ENCODE measurements at regions not wholly inside any gene's neighbourhood (a gene's known extent, or its start where the extent isn't known, plus 50 kb on each side); places are given as distances from the start of the nearest gene placed in this dataset.

DNA sequence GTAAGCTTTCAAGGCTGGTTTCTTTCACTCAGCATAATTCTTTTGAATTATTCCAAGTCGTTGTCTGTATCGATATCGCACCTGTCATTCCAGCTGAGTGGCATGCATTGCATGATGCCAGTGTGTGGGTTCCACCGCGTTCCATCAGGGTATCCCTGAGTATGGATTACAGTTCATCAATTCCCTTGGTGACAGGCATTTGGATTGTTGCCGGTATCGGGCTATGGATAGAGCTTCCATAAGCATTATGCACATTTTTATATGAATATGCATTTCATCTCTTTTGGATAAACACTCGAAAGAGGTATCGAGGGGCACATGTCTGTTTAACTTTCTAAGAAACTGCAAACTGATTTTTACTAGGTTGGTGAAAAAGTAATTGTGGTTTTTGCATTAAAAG, 698.8 kb downstream of the BRD1 start:
- FAIRE-seq (no peak), DNase-seq (ENCODE audit: insufficient read length, low spot score) (no peak)
- TF ChIP-seq TAF1 (IDR thresholded peaks at IDR 0.05; ENCODE audit: low read depth, low read length) (no peak), POU2F2 (IDR thresholded peaks at IDR 0.05; ENCODE audit: low read depth, low read length) (no peak), POLR2A (IDR thresholded peaks at IDR 0.05; ENCODE audit: low read depth, low read length) (no peak)

GRCh38 chr22:49124608-49125007, 703.1 kb downstream of the BRD1 start:
- no peak for FAIRE-seq
- no peak for TF ChIP-seq PAX5 (IDR thresholded peaks at IDR 0.05; ENCODE audit: insufficient read depth, low read length, severe bottlenecking)
- TF ChIP-seq SPI1 (IDR thresholded peaks at IDR 0.05; ENCODE audit: low read depth, low read length), result no peak
- no peak for TF ChIP-seq TAF1 (IDR thresholded peaks at IDR 0.05; ENCODE audit: low read depth, low read length)
- TF ChIP-seq POU2F2 (IDR thresholded peaks at IDR 0.05; ENCODE audit: low read depth, low read length), result no peak
- no peak for TF ChIP-seq POLR2AphosphoS5 (IDR thresholded peaks at IDR 0.05; ENCODE audit: low read depth, low read length)
- no peak for TF ChIP-seq POLR2A (IDR thresholded peaks at IDR 0.05; ENCODE audit: low read depth, low read length)
- DNase-seq (ENCODE audit: insufficient read length, low spot score), result no peak

DNA sequence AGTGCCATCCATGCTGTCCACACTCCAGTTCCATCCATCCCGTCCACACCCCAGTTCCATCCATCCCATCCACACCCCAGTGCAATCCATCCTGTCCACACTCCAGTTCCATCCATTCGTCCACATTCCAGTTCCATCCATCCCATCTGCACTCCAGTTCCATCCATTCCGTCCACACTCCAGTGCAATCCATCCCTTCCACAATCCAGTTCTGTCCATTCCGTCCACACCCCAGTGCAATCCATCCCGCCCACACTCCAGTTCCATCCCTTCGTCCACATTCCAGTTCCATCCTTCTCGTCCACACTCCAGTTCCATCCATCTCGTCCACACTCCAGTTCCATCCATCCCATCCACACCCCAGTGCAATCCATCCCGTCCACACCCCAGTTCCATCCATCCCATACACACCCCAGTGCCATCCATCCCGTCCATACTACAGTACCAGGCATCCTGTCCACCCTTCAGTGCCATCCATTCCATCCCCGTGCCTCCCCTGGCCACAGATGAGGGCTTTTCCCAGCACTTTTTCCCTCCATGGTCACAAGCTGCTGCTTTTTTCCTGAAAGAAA, 704.0 kb downstream of the BRD1 start:
- FAIRE-seq (no peak), DNase-seq (ENCODE audit: insufficient read length, low spot score) (no peak)
- no peak for TF ChIP-seq POLR2AphosphoS5 (IDR thresholded peaks at IDR 0.05; ENCODE audit: low read depth, low read length)
- no peak for TF ChIP-seq PAX5 (IDR thresholded peaks at IDR 0.05; ENCODE audit: insufficient read depth, low read length, severe bottlenecking)
- TF ChIP-seq POLR2A (IDR thresholded peaks at IDR 0.05; ENCODE audit: low read depth, low read length), result no peak
- no peak for TF ChIP-seq TAF1 (IDR thresholded peaks at IDR 0.05; ENCODE audit: low read depth, low read length)
- no peak for TF ChIP-seq SPI1 (IDR thresholded peaks at IDR 0.05; ENCODE audit: low read depth, low read length)
- TF ChIP-seq POU2F2 (IDR thresholded peaks at IDR 0.05; ENCODE audit: low read depth, low read length), result no peak

GRCh38 chr22:49119551-49119952, 708.1 kb downstream of the BRD1 start:
- DNase-seq (ENCODE audit: insufficient read length, low spot score), result no peak
- TF ChIP-seq POU2F2 (IDR thresholded peaks at IDR 0.05; ENCODE audit: low read depth, low read length), result no peak
- TF ChIP-seq PAX5 (IDR thresholded peaks at IDR 0.05; ENCODE audit: insufficient read depth, low read length, severe bottlenecking), result no peak
- no peak for TF ChIP-seq TAF1 (IDR thresholded peaks at IDR 0.05; ENCODE audit: low read depth, low read length)
- TF ChIP-seq SPI1 (IDR thresholded peaks at IDR 0.05; ENCODE audit: low read depth, low read length), result no peak
- TF ChIP-seq POLR2AphosphoS5 (IDR thresholded peaks at IDR 0.05; ENCODE audit: low read depth, low read length), result no peak
- no peak for TF ChIP-seq POLR2A (IDR thresholded peaks at IDR 0.05; ENCODE audit: low read depth, low read length)
- no peak for FAIRE-seq

GRCh38 chr22:49118065-49118464, 709.6 kb downstream of the BRD1 start:
- TF ChIP-seq POLR2A (IDR thresholded peaks at IDR 0.05; ENCODE audit: low read depth, low read length), result no peak
- TF ChIP-seq POLR2AphosphoS5 (IDR thresholded peaks at IDR 0.05; ENCODE audit: low read depth, low read length), result no peak
- TF ChIP-seq SPI1 (IDR thresholded peaks at IDR 0.05; ENCODE audit: low read depth, low read length), result no peak
- TF ChIP-seq TAF1 (IDR thresholded peaks at IDR 0.05; ENCODE audit: low read depth, low read length), result no peak
- TF ChIP-seq POU2F2 (IDR thresholded peaks at IDR 0.05; ENCODE audit: low read depth, low read length), result no peak
- FAIRE-seq (no peak), DNase-seq (ENCODE audit: insufficient read length, low spot score) (no peak)

GRCh38 chr22:49117486-49117885, 710.2 kb downstream of the BRD1 start:
- DNase-seq (ENCODE audit: insufficient read length, low spot score) (no peak), FAIRE-seq (no peak)
- TF ChIP-seq POLR2AphosphoS5 (IDR thresholded peaks at IDR 0.05; ENCODE audit: low read depth, low read length) (no peak), POU2F2 (IDR thresholded peaks at IDR 0.05; ENCODE audit: low read depth, low read length) (no peak), POLR2A (IDR thresholded peaks at IDR 0.05; ENCODE audit: low read depth, low read length) (no peak), TAF1 (IDR thresholded peaks at IDR 0.05; ENCODE audit: low read depth, low read length) (no peak), PAX5 (IDR thresholded peaks at IDR 0.05; ENCODE audit: insufficient read depth, low read length, severe bottlenecking) (no peak), SPI1 (IDR thresholded peaks at IDR 0.05; ENCODE audit: low read depth, low read length) (no peak)

- TF ChIP-seq POLR2AphosphoS5 (IDR thresholded peaks at IDR 0.05; ENCODE audit: low read depth, low read length), result no peak
- no peak for TF ChIP-seq SPI1 (IDR thresholded peaks at IDR 0.05; ENCODE audit: low read depth, low read length)
- TF ChIP-seq PAX5 (IDR thresholded peaks at IDR 0.05; ENCODE audit: insufficient read depth, low read length, severe bottlenecking), result no peak
- TF ChIP-seq TAF1 (IDR thresholded peaks at IDR 0.05; ENCODE audit: low read depth, low read length), result no peak
- no peak for DNase-seq (ENCODE audit: insufficient read length, low spot score)
- FAIRE-seq, result no peak
These were observed 711.1 kb downstream of the BRD1 start for GRCh38 chr22:49116486-49117120.

GRCh38 chr22:49116021-49116420, 711.7 kb downstream of the BRD1 start:
- TF ChIP-seq TAF1 (IDR thresholded peaks at IDR 0.05; ENCODE audit: low read depth, low read length) (no peak), PAX5 (IDR thresholded peaks at IDR 0.05; ENCODE audit: insufficient read depth, low read length, severe bottlenecking) (no peak), POU2F2 (IDR thresholded peaks at IDR 0.05; ENCODE audit: low read depth, low read length) (no peak), POLR2A (IDR thresholded peaks at IDR 0.05; ENCODE audit: low read depth, low read length) (no peak), SPI1 (IDR thresholded peaks at IDR 0.05; ENCODE audit: low read depth, low read length) (no peak), POLR2AphosphoS5 (IDR thresholded peaks at IDR 0.05; ENCODE audit: low read depth, low read length) (no peak)
- no peak for FAIRE-seq
- no peak for DNase-seq (ENCODE audit: insufficient read length, low spot score)

DNA sequence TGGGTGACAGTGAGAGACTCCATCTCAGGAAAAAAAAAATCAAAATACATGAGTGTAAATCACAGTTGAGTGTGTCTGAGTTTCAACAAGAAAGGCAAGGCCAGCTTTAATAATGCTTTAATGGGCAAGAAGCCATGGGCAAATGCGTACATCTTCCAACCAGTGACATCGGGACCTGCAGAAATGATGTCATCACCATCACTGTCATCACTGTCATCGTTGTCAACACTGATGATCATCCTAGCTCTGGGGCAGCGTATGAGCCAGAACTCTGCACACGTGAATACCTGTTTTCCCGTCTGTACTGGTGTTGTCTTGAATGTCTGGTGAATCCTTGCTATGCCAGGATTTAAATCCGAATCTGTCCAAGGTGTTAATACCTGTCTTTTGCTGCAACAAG, 712.5 kb downstream of the BRD1 start:
- DNase-seq (ENCODE audit: insufficient read length, low spot score), result no peak
- no peak for TF ChIP-seq SPI1 (IDR thresholded peaks at IDR 0.05; ENCODE audit: low read depth, low read length)
- no peak for TF ChIP-seq POLR2AphosphoS5 (IDR thresholded peaks at IDR 0.05; ENCODE audit: low read depth, low read length)
- TF ChIP-seq TAF1 (IDR thresholded peaks at IDR 0.05; ENCODE audit: low read depth, low read length), result no peak
- TF ChIP-seq POU2F2 (IDR thresholded peaks at IDR 0.05; ENCODE audit: low read depth, low read length), result no peak
- TF ChIP-seq PAX5 (IDR thresholded peaks at IDR 0.05; ENCODE audit: insufficient read depth, low read length, severe bottlenecking), result no peak
- TF ChIP-seq POLR2A (IDR thresholded peaks at IDR 0.05; ENCODE audit: low read depth, low read length), result no peak
- FAIRE-seq, result no peak

DNA sequence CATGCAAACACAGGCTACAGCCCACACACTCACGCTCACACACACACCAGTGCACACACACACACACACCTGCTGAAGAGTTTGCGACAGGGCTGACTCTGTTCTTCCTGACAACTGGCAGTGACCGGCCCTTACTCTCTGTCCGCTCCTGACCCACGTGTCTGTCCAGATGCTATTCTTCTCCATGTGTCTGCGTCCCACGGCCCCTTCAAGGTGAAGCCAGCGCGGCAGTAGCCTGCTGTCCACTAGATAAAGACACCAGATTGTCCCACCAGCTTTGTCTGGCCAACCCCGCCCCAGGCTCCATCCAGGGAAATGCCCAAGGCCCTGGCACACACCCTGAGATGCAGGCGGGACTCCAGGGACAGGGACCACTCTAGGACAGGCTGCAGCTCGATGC, 713.9 kb downstream of the BRD1 start:
- FAIRE-seq (no peak), DNase-seq (ENCODE audit: insufficient read length, low spot score) (no peak)
- no peak for TF ChIP-seq POLR2A (IDR thresholded peaks at IDR 0.05; ENCODE audit: low read depth, low read length)
- no peak for TF ChIP-seq SPI1 (IDR thresholded peaks at IDR 0.05; ENCODE audit: low read depth, low read length)
- TF ChIP-seq TAF1 (IDR thresholded peaks at IDR 0.05; ENCODE audit: low read depth, low read length), result no peak
- TF ChIP-seq PAX5 (IDR thresholded peaks at IDR 0.05; ENCODE audit: insufficient read depth, low read length, severe bottlenecking), result no peak
- TF ChIP-seq POU2F2 (IDR thresholded peaks at IDR 0.05; ENCODE audit: low read depth, low read length), result no peak
- TF ChIP-seq POLR2AphosphoS5 (IDR thresholded peaks at IDR 0.05; ENCODE audit: low read depth, low read length), result no peak

Measured in GM12891 (cell line).